ENCODE measurements at regions not wholly inside any gene's neighbourhood (a gene's known extent, or its start where the extent isn't known, plus 50 kb on each side); places are given as distances from the start of the nearest gene placed in this dataset.
"Not testable (repeated sequence)": the region's sequence is repeated elsewhere in the genome, so short reads cannot be mapped to it uniquely, and the experiment has no call there.

- intact Hi-C loops (cut with DNase I): no loop called here
- DNase-seq: peak in 1 of 42 donors; percentile 24
These were observed 188.7 kb upstream of the SALL3 start for GRCh38 chr18:78790960-78791359.

DNA sequence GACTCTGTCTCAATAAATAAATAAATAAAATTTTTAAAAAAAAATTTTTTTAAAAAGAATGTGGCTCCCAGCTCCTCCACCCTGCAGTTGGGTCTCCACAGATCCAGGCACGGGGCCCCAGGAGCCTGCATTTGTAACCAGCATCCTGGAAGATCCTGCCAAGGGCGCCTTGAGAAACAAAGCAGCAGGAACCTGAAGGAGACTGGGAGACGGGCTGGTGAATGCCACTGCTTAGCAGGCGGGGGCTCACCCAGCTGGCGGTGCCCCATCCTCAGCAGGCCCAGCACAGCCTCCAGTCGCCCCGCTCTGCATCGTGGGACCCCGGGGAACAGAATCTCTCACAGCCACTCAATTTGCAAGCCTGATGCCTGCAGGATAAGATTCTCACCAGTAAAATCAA is 187.5 kb upstream of the SALL3 start:
- intact Hi-C loops (cut with DNase I): no loop called here
- DNase-seq: no peak

DNA sequence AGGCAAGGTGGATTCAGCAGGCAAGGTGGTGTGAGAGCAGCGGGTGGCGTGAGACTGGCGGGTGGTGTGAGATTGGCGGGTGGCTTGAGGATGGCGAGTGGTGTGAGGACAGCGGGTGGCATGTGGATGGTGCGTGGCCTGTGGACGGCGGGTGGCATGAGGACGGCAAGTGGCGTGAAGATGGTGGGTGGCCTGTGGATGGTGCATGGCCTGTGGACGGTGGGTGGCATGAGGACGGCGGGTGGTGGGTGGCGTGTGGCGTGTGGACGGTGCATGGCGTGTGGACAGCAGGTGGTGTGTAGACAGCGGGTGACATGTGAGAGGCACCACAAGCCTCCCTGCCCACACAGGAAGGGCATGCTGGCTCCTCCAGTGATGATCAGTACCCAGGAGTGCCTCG is 186.9 kb upstream of the SALL3 start:
- intact Hi-C loops (cut with DNase I): no loop called here
- DNase-seq: no peak

DNA sequence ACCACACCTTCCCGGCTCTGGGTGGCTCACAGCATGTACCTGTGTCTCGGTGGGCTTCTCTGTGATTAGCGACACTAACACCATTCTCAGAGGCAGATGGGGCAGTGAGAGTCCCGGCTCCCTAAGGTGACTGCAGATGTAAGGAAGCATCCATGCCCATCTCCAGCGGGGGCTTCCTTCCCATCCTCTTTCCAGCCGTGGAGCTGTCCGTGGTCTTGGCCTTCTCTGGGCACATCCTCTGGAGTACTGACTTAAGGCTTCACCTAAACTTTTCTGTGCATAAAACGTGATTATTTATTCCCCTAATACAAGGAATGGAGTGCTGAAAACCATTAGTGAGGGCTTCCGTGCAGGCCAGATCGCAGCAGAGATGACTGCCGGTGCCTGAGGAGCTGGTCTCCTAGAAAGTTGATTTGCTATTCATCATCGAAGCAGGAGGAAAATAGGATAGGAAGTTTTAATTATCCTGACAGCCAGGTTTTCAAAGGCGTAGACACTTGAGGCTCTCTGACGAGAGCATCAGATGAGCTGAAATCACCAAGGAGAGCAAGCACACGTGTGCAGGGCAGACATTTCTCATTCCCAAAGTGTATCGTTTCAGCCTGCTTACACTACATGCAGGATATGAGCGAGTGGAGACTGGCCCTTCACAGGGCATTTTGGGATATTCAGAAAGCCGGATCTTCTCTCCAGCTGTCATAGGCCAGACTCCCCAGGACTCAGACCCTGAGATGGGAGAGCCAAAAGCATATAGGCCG is 186.1 kb upstream of the SALL3 start:
- intact Hi-C loops (cut with DNase I): no loop called here
- DNase-seq: no peak

DNA sequence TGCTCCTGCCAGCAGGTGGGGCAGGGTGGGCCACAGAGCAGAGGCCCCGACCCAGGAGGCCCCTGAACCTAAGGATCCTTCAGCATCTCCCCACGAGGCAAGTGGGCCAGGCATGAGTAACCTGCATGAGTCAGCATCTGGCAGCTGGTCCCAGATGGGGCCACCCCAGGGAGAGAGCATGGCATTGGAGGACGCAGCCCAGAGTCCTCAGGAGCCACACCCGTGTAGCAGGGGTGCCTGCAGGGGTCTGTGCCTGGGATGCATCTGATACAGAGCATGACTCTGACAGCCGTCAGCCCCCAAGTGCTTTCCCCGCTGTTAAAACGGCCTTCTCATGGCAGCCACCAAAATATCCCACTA is 185.6 kb upstream of the SALL3 start:
- no peak for DNase-seq
- intact Hi-C loops (cut with DNase I): no loop called here

GRCh38 chr18:78796693-78797455 is 182.7 kb upstream of the SALL3 start:
- no peak for DNase-seq
- intact Hi-C loops (cut with DNase I): no loop called here

GRCh38 chr18:78797499-78797898 is 182.1 kb upstream of the SALL3 start:
- intact Hi-C loops (cut with DNase I): no loop called here
- no peak for DNase-seq

DNA sequence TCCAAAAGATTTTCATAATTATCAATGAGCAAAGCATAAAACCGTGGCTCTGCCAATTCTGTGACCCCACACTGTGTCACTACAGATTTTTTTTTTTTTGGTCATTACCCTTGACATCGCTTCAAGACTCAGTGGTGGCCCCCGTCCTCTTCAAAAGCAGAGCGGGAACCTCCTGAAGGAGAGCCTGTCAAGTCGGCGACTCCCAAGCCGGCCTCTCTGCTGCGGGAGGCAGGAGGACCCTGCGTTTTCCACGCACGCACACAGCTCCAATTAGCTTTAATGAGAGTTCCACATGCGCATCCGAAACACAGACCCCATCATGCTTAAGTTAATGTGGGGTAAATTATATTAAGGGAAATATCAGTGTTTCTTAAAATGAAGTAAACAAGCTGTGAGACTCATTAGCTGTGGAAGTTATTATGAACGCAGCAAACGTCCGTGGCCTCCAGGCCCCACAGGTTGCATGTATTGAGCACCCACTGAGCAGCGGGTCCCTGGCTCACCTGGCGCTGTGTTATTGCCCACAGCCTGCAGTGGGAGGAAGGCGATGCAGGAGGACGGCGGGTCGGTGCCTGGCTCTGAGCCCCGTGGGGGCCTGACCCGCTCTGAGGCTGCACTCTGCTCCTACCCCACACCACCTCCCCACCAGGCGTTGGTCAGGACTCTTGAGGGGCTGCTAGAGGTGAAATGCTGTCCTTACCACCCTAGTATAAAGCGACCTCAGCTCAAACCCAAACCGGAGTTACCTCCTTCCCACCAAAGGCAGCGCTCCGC is 181.0 kb upstream of the SALL3 start:
- DNase-seq: no peak
- intact Hi-C loops (cut with DNase I): no loop called here

- intact Hi-C loops (cut with DNase I): no loop called here
- DNase-seq: no peak
These were observed 180.1 kb upstream of the SALL3 start for GRCh38 chr18:78799382-78800089.

DNA sequence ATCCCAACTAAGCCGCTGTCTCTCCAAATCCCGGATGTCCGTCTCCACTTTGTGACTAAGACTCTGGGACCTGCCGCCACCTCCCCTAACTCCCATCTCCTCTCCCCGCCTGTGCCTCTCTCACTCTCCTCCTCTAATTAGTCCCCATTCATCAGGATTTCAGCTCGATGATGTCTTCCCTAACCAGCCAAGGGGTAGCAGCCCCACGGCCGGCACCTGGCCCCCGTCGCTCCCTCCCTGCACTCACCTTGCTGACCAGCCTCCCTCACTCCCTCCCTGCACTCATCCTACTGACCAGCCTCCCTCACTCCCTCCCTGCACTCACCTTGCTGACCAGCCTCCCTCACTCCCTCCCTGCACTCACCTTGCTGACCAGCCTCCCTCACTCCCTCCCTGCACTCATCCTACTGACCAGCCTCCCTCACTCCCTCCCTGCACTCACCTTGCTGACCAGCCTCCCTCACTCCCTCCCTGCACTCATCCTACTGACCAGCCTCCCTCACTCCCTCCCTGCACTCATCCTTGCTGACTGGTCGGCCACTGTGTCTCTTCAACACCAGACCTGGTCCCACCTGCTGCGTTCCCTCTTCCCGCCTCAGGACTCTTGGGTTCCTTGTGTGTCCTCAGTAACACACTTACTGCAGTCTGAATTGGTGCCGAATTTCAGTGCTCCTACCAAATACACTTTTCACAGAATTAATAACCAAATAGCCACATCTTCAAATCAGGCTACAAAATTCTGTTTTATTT is 179.3 kb upstream of the SALL3 start:
- intact Hi-C loops (cut with DNase I); DNase-seq: not testable (repeated sequence)

DNA sequence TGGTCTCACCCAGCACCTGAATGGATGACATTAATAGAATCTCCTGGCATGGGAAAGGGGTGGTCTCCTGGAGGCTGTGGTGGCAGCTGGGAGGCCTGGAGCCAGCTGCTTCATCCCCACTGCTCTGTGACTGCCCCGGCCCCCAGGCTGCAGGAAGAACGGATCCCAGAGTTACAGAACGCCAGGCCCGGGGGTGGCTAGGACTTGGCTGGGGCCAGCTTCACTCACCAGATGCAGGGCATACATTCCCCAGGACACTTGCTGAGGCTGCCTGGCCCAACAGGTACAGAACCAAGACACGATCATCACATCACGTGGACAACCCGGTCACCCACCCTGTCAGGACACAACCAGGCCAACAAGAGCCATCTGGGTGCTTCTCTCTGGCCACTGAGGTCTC is 178.6 kb upstream of the SALL3 start:
- intact Hi-C loops (cut with DNase I): no loop called here
- no peak for DNase-seq

GRCh38 chr18:78803104-78803503 is 176.5 kb upstream of the SALL3 start:
- intact Hi-C loops (cut with DNase I): no loop called here

GRCh38 chr18:78804206-78805030 is 175.2 kb upstream of the SALL3 start:
- intact Hi-C loops (cut with DNase I): no loop called here
- no peak for DNase-seq

More at GRCh38 chr18:78803104-78803503, 176.5 kb upstream of the SALL3 start:
- no peak for DNase-seq

- DNase-seq: no peak
- intact Hi-C loops (cut with DNase I): no loop called here
These were observed 173.8 kb upstream of the SALL3 start for GRCh38 chr18:78805840-78806239.

- intact Hi-C loops (cut with DNase I): no loop called here
- DNase-seq: no peak
These were observed 171.9 kb upstream of the SALL3 start for GRCh38 chr18:78807668-78808067.

- intact Hi-C loops (cut with DNase I): no loop called here
- no peak for DNase-seq
These were observed 169.8 kb upstream of the SALL3 start for GRCh38 chr18:78809845-78810244.

- intact Hi-C loops (cut with DNase I): no loop called here
- DNase-seq: no peak
These were observed 168.9 kb upstream of the SALL3 start for GRCh38 chr18:78810706-78811105.

GRCh38 chr18:78812067-78812466 is 167.6 kb upstream of the SALL3 start:
- intact Hi-C loops (cut with DNase I): no loop called here
- no peak for DNase-seq

Data from head of caudate nucleus (tissue), 42 donors.